GM12878 (cell line): ENCODE measurements at regions not wholly inside any gene's neighbourhood (a gene's known extent, or its start where the extent isn't known, plus 50 kb on each side); places are given as distances from the start of the nearest gene placed in this dataset.

Experiments
- ASH2L ChIP-seq: fragments of 300-600, 200-600 bp; sonication (generic); IDR thresholded peaks from 2 replicates; pipeline ENCODE4 v1.6.1; 2017; ENCODE audit warnings: low read depth, mild to moderate bottlenecking, borderline replicate concordance
- BACH1 ChIP-seq: fragments of 450-650 bp; IDR thresholded peaks from 2 replicates; pipeline ENCODE4 v1.6.1; 2017; ENCODE audit warnings: mild to moderate bottlenecking, borderline replicate concordance
- BRCA1 ChIP-seq: IDR thresholded peaks from 2 replicates; pipeline ENCODE4 v1.6.1; 2011; ENCODE audit warnings: low read depth, low read length, improper control_type of control experiment
- CHD1 ChIP-seq: IDR thresholded peaks from 2 replicates; pipeline ENCODE4 v1.6.1; 2012; ENCODE audit warnings: low read depth, low read length, improper control_type of control experiment
- CTCF ChIP-seq, 3 experiments: IDR thresholded peaks in 2 of 3; conservative IDR thresholded peaks in 1 of 3; 2 replicates each; pipeline ENCODE4 v1.5.1; 2011; ENCODE audit warnings: low read depth in 3 of 3, low read length in 3 of 3, mild to moderate bottlenecking in 3 of 3, control low read depth in 2 of 3, moderate library complexity in 2 of 3, inconsistent platforms in 1 of 3, mixed read lengths in 1 of 3; ENCODE audit not compliant: control insufficient read depth in 2 of 3, insufficient read depth in 1 of 3; ENCODE audit errors: extremely low read depth in 1 of 3
- EP300 ChIP-seq, 2 experiments: fragments of 150-350 bp in 1 of 2; IDR thresholded peaks; 2 replicates each; pipeline ENCODE4 v1.6.1; 2011 to 2012; ENCODE audit warnings: low read depth in 2 of 2, low read length in 2 of 2, borderline replicate concordance in 1 of 2, improper control_type of control experiment in 1 of 2, inconsistent platforms in 1 of 2; ENCODE audit not compliant: control insufficient read depth in 1 of 2
- FOS ChIP-seq: IDR thresholded peaks from 3 replicates; pipeline ENCODE4 v1.6.1; 2011; ENCODE audit warnings: borderline replicate concordance; ENCODE audit not compliant: insufficient read length; ENCODE audit errors: extremely low read depth
- FOXK2 ChIP-seq: fragments of 450-650 bp; IDR thresholded peaks from 2 replicates; pipeline ENCODE4 v1.6.1; 2017; ENCODE audit warnings: mild to moderate bottlenecking, moderate library complexity
- FOXM1 ChIP-seq: IDR thresholded peaks from 2 replicates; pipeline ENCODE4 v1.6.1; 2012; ENCODE audit warnings: low read depth, mild to moderate bottlenecking, inconsistent platforms, low read length, moderate library complexity
- GABPA ChIP-seq: IDR thresholded peaks from 2 replicates; pipeline ENCODE4 v1.6.1; 2014; ENCODE audit warnings: antibody characterized with exemption, low read depth, mild to moderate bottlenecking, inconsistent platforms
- HDAC2 ChIP-seq: fragments of 200-600 bp; sonication (generic); IDR thresholded peaks from 2 replicates; pipeline ENCODE4 v1.6.1; 2017
- JUND ChIP-seq: IDR thresholded peaks from 2 replicates; pipeline ENCODE4 v1.6.1; 2012; ENCODE audit warnings: low read depth, mild to moderate bottlenecking, low read length, improper control_type of control experiment, moderate library complexity
- MTA3 ChIP-seq: IDR thresholded peaks from 2 replicates; pipeline ENCODE4 v1.6.1; 2012; ENCODE audit warnings: low read length, inconsistent platforms, borderline replicate concordance
- NR2C1 ChIP-seq: fragments of 450-650 bp; IDR thresholded peaks from 2 replicates; pipeline ENCODE4 v1.6.1; 2017; ENCODE audit warnings: antibody characterized with exemption, mild to moderate bottlenecking, moderate library complexity
- NRF1 ChIP-seq: conservative IDR thresholded peaks from 2 replicates; pipeline ENCODE4 v1.6.1; 2011; ENCODE audit warnings: mild to moderate bottlenecking, low read depth, low read length, improper control_type of control experiment
- PKNOX1 ChIP-seq: fragments of 450-650 bp; IDR thresholded peaks from 2 replicates; pipeline ENCODE4 v1.6.1; 2016; ENCODE audit warnings: mild to moderate bottlenecking
- POU2F2 ChIP-seq: IDR thresholded peaks from 3 replicates; pipeline ENCODE4 v1.6.1; 2011; ENCODE audit warnings: low read depth, mild to moderate bottlenecking, low read length, borderline replicate concordance
- RBBP5 ChIP-seq: fragments of 200-600 bp; sonication (generic); conservative IDR thresholded peaks from 2 replicates; pipeline ENCODE4 v1.6.1; 2016
- RCOR1 ChIP-seq: conservative IDR thresholded peaks from 2 replicates; pipeline ENCODE4 v1.6.1; 2012; ENCODE audit warnings: low read depth, low read length, improper control_type of control experiment
- SMAD5 ChIP-seq: IDR thresholded peaks from 2 replicates; pipeline ENCODE4 v1.6.1; 2016; ENCODE audit warnings: antibody characterized with exemption, low read depth
- SP1 ChIP-seq: IDR thresholded peaks from one replicate; pipeline ENCODE4 v1.6.1; 2011; ENCODE audit warnings: low read depth, low read length
- TAF1 ChIP-seq: IDR thresholded peaks from 2 replicates; pipeline ENCODE4 v1.6.1; 2011; ENCODE audit warnings: mild to moderate bottlenecking, low read depth, low read length, borderline replicate concordance
- TARDBP ChIP-seq: IDR thresholded peaks from 2 replicates; pipeline ENCODE4 v1.6.1; 2016; ENCODE audit warnings: borderline replicate concordance
- TCF12 ChIP-seq: IDR thresholded peaks from 2 replicates; pipeline ENCODE4 v1.6.1; 2011; ENCODE audit warnings: low read depth, mild to moderate bottlenecking, low read length
- ZNF217 ChIP-seq: fragments of 450-650 bp; IDR thresholded peaks from 2 replicates; pipeline ENCODE4 v1.6.1; 2017; ENCODE audit warnings: antibody characterized with exemption, mild to moderate bottlenecking
- ZNF384 ChIP-seq: IDR thresholded peaks from 2 replicates; pipeline ENCODE4 v1.6.1; 2012; ENCODE audit warnings: low read depth, mild to moderate bottlenecking, low read length, improper control_type of control experiment, borderline replicate concordance
- TF ChIP-seq, protein P1 (sequence below): fragments of 450-650 bp; IDR thresholded peaks from 2 replicates; pipeline ENCODE4 v1.6.1; 2017; ENCODE audit warnings: mild to moderate bottlenecking
- TF ChIP-seq, protein P2 (sequence below): IDR thresholded peaks from 2 replicates; pipeline ENCODE4 v1.6.1; 2011; ENCODE audit warnings: mild to moderate bottlenecking, low read depth, low read length, moderate library complexity; ENCODE audit not compliant: insufficient replicate concordance
- TF ChIP-seq, protein P3 (sequence below): IDR thresholded peaks from 2 replicates; pipeline ENCODE4 v1.6.1; 2012; ENCODE audit warnings: low read depth, low read length, improper control_type of control experiment

- TF ChIP-seq FOXM1 (no peak), GABPA (0 out of 2 replicates have a peak, but pooled peaks have one; percentile 10), RBBP5 (no peak), ZNF217 (no peak), NRF1 (no peak), TAF1 (no peak), EP300 (IDR thresholded peaks at IDR 0.05; ENCODE audit: borderline replicate concordance in 1 of 2, control insufficient read depth in 1 of 2, low read depth in 2 of 2, low read length in 2 of 2) (no peak), FOXK2 (no peak), JUND (no peak), BRCA1 (no peak), ZNF384 (no peak), NR2C1 (no peak), RCOR1 (no peak), CHD1 (no peak), TCF12 (no peak), MTA3 (no peak), TARDBP (no peak), SP1 (no peak), HDAC2 (no peak), FOS (no peak), SMAD5 (no peak), CTCF (IDR thresholded peaks at IDR 0.05 in 2 of 3, conservative IDR thresholded peaks at IDR 0.05 in 1 of 3; ENCODE audit: control insufficient read depth in 2 of 3, extremely low read depth in 1 of 3, insufficient read depth in 1 of 3, low read depth in 3 of 3, low read length in 3 of 3) (no peak), PKNOX1 (no peak), ASH2L (no peak), BACH1 (no peak), POU2F2 (no peak)
- TF ChIP-seq, protein P1, sequence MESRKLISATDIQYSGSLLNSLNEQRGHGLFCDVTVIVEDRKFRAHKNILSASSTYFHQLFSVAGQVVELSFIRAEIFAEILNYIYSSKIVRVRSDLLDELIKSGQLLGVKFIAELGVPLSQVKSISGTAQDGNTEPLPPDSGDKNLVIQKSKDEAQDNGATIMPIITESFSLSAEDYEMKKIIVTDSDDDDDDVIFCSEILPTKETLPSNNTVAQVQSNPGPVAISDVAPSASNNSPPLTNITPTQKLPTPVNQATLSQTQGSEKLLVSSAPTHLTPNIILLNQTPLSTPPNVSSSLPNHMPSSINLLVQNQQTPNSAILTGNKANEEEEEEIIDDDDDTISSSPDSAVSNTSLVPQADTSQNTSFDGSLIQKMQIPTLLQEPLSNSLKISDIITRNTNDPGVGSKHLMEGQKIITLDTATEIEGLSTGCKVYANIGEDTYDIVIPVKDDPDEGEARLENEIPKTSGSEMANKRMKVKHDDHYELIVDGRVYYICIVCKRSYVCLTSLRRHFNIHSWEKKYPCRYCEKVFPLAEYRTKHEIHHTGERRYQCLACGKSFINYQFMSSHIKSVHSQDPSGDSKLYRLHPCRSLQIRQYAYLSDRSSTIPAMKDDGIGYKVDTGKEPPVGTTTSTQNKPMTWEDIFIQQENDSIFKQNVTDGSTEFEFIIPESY, result no peak
- TF ChIP-seq, protein P2, sequence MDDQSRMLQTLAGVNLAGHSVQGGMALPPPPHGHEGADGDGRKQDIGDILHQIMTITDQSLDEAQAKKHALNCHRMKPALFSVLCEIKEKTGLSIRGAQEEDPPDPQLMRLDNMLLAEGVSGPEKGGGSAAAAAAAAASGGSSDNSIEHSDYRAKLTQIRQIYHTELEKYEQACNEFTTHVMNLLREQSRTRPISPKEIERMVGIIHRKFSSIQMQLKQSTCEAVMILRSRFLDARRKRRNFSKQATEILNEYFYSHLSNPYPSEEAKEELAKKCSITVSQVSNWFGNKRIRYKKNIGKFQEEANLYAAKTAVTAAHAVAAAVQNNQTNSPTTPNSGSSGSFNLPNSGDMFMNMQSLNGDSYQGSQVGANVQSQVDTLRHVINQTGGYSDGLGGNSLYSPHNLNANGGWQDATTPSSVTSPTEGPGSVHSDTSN, result no peak
- TF ChIP-seq, protein P3, sequence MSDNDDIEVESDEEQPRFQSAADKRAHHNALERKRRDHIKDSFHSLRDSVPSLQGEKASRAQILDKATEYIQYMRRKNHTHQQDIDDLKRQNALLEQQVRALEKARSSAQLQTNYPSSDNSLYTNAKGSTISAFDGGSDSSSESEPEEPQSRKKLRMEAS, result no peak
Observed at GRCh38 chr7:142581341-142581740, 167.9 kb upstream of the PRSS1 start (continued).
